ENCODE measurements at regions not wholly inside any gene's neighbourhood (a gene's known extent, or its start where the extent isn't known, plus 50 kb on each side); places are given as distances from the start of the nearest gene placed in this dataset.
"Not testable (repeated sequence)": the region's sequence is repeated elsewhere in the genome, so short reads cannot be mapped to it uniquely, and the experiment has no call there.

DNA sequence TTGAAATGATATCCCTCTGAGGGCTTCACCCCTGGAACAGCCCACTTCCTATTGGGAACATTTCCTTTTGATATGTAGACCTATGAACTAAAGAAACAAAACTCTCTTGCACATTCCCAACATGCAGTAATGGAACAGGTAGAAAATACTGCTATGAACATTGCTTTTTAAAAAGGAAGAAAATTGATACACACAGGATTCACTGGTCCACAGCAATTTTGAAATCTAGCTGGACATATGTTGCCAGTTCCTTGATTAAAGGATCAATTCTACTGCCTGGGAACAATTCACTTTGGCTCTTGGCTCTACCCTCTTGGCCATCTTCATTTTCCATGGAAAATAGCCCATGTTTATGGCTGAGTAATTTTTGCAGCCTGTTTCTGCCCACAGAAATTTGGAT is 74.9 kb upstream of the ZNF280D start:
- no peak for DNase-seq

DNA sequence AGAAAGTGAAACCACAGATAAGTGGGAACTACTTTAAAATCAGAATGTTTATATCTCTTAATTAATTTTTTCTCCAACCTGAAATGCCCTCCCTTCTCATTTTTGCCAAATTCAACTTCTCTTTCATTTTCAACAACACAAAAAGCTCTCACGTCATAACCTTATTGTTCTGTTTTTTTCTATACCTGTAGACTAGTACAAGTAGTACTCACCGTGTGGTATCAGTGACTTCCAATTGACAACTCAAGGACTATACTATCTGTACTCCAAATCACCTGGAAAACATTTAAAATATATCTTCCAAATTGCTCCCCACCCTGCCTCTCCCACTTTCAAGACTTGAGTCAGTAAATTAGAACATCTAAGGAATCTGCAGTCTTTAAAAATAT is 72.8 kb upstream of the ZNF280D start:
- no peak for DNase-seq

DNA sequence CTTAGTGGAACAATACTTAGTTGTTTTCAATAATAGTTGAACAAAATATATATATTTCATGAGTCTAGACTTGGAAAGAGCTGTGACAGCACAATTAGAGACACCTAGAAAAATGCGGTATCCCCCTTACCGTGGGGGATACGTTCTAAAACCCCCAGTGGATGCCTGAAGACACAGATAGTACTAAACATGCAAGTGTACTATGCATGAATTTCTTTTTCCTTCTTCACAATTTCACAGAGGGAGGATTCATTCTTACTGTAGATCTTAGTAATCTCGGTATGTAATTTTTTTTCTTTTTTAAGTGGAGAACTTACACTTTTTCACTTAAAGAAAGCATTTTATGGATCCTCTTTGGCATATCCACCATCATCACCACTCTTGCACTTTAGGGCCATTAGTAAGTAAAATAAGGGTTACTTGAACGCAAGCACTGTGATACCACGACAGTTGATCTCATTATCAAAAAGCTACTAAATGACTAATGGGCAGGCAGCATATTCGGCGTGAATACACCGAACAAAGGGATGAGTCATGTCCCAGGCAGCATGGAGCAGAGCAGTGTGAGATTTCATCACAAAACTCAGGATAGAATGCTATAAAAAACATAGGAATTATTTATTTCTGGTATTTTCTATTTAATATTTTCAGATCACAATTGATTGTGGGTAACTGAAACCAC is 72.3 kb upstream of the ZNF280D start:
- DNase-seq = no peak

DNA sequence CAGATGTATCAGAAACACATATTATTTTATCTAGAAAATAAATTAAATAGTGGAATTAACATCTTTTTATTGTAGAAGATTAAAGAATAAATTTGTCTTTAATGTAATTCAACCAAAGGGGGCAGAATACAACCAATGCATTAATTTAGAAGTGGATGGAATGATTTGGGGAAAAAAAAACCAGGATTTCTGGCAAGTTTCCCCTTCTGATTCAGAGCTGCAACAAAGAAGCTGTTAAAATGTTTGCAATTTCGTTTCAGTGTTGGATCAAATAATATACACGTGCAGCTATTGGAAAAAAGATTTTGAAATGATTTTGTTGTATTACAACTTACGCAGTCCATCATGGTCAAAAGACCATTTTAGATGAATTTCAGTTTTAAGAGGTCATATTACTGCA is 71.6 kb upstream of the ZNF280D start:
- no peak for DNase-seq

DNA sequence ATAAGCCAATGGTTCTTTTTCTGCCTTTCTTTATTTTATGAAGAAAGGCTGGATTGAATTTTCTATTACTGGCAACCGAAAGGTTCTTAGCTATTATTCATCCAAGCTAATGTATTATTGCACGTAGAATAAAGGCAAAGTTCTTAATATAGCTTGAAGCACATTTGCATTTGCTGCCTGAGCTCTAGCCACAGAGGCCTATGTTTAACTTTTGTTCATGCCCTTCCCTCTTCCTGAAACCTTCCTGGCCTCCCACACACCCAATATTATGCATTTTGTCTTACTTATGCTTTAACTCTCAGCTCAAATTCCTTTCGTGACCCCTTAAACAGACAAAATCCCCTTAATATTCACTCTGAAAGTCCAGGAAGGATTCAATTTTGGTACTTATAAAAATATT is 71.0 kb upstream of the ZNF280D start:
- no peak for DNase-seq

DNA sequence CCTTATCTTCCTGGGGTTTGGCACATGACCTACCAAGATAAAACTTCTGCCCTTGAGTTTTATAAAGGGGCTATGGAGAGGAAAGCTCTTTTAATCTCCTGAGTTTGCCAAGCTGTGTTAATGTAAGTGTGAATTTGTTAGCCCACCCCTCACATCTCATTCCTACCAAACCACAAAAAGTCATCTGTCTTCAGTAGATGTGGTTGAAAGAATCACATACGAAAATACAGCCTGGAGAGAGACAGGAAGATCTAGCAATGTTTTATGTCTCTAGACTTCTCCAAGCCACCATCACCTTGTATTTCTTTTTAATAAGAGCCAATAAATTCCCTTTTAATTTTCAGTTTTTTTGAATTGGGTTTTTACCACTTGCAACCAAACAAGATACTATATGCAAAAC is 68.9 kb upstream of the ZNF280D start:
- DNase-seq = no peak

DNA sequence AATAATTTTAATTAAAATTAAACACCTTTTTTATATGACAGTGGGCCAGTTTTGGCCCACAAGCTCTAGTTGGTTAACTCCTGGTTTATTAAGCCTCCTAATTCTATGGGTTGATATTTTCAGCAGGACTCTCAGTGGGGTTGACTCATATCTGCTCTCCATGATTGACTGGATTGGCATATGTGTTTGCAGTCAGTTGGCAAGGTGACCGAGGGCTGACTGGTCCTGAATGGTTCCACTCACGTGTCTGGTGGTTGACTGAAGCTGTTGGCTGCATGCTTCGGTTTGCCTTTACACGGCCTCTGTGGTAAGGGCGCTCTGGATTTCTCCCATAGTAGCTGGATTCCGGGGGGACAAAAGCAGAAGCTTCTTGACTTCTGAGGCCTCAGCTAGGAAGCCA is 65.3 kb upstream of the ZNF280D start:
- DNase-seq = no peak

DNA sequence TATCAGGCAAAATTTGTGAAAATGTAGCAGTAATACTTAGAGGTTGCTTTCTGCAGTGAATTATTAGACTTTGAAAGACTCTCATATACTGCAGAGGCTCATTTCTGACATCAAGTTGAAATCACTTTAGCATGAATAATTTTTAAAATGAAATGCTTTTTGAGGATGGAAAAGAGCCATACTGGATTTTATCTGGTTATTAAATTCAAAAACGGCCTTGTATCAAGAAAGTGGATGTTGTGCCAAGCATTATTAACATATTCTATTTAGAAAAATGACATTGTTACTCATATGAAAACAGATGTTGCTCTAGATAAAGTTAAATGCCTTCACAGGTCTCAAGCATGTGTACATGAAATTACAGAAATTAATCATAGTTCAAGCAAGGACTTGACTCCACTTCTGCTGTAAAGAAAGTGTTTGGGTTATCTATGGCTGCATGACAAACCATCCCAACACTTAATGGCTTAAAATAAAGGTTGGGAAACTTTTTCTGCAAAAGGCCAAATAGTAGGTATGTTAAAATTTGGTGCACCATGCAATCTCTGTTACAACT is 64.5 kb upstream of the ZNF280D start:
- no peak for DNase-seq

DNA sequence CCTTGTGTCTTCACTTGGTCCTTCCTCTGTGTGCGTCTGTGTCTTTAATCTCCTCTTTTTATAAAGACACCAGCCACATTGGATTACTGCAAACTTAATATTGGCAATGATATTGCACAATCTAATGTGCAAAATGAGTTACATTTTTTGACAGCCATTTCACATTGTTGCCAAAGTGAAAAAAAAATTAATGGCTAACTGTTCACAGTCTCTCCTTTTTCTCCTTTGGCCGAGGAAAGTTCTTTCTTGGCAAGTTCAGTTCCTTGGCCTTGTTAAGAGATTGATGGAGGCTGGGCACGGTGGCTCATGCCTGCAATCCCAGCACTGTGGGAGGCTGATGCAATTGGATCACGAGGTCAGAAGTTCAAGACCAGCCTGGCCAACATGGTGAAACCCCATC is 62.2 kb upstream of the ZNF280D start:
- no peak for DNase-seq

DNA sequence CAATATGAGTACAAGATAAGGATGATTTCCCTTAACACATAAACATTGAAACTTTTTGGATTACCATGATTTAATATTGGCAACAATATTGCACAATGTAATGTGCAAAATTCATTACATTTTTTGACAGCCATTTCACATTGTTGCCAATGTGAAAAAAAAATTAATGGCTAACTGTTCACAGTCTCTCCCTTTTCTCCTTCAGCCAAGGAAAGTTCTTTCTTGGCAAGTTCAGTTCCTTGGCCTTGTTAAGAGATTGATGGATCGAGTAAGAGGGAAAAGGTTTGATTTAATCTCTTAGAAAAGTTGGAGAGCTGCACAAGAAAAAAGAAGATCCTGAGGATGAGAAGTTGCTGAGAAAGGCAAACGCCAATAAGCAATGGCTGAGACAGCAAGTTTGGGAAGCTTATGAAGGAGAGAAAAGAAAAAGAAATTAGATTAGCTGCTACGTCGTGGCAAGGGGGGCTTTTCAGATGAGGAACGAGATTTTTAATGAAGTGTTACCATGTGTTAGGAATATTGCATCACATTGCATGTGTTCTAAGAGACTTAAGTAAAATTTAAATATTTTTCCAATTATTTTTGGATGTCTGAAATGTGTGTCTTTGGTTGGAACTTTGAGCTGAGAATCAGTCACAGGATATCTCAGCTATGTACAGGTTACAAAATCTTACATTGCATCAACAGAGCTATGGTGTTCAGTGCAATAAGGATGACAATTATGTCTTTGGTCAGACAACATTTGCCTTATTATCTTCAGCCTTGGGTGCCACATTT is 61.4 kb upstream of the ZNF280D start:
- no peak for DNase-seq

DNA sequence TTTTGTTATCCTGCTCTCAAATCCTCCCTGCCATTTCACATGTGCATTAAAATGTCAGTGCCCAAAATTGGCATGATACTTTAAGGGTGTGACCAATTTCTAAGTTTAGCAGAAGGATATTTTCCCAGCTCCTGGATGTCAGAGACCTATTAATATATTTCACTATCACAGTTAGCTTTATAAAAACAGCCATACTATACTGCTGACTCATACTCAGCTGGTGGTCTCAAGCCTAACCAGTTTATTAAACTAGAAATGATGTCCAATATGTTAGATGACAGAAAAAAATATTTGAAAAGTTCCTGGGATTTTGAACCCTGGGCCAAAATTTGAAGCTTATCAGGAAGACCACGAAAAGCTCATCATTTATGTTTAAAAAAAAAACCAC is 60.9 kb upstream of the ZNF280D start:
- DNase-seq = no peak

DNA sequence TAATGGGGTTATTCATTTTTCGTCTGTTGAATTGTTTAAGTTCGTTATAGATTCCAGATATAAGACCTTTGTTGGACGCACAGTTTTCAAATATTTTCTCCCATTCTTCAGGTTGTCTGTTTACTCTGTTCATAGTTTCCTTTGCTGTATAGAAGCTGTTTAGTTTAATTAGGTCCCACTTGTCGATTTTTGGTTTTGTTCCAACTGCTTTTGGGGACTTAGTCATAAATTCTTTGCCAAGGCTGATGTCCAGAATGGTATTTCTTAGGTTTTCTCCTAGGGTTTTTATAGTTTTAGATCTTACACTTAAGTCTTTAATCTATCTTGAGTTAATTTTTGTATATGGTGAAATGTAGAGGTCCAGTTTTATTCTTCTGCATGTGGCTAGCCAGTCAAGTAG is 58.9 kb upstream of the ZNF280D start:
- no peak for DNase-seq

DNA sequence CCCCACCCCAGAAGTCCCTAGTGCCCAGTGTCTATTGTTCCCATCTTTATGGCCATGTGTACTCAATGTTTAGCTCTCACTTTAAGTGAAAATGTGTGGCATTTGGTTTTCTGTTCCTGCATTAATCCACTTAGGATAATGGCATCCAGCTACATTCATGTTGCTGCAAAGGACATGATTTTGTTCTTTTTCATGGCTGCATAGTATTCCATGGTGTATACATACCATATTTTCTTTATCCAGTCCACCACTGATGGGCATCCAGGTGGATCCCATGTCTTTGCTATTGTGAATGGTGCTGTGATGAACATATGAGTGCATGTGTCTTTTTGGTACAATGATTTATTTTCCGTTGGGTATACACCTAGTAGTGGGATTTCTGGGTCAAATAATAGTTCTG is 58.2 kb upstream of the ZNF280D start:
- not testable (repeated sequence) for DNase-seq

DNA sequence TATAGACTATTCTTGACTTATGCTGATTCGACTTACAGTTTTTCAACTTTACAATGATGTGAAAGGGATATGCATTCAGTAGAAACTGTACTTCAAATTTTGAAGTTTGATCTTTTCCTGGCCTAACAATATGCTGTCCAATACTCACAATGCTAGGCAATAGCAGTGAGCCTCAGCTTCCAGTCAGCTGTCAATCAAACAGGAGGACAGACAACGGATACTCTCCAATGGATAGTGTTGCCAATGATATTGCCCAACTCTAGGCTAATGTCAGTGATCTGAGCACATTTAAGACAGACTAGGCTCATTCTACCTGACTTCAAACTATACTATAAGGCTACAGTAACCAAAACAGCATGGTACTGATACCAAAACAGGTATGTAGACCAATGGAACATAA is 55.0 kb upstream of the ZNF280D start:
- no peak for DNase-seq

DNA sequence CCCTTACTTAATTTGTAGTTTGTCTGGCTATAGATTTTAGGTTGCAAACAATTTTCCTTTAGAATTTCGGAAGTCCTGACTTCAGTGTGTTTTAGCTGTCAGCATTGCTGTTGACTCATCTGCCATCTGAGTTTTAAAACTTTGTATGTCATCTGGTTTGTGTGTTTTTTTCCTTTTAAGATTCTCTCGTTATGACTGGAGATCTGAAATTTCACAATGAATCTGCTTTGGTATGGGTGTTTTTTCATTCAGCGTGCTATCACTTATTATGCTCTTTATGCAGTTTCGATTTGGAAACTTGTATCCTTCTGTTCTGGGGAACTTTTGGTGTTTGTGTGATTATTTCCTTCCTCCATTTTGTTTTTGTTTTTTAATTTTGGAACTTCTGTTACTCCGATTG is 53.7 kb upstream of the ZNF280D start:
- DNase-seq = no peak

DNA sequence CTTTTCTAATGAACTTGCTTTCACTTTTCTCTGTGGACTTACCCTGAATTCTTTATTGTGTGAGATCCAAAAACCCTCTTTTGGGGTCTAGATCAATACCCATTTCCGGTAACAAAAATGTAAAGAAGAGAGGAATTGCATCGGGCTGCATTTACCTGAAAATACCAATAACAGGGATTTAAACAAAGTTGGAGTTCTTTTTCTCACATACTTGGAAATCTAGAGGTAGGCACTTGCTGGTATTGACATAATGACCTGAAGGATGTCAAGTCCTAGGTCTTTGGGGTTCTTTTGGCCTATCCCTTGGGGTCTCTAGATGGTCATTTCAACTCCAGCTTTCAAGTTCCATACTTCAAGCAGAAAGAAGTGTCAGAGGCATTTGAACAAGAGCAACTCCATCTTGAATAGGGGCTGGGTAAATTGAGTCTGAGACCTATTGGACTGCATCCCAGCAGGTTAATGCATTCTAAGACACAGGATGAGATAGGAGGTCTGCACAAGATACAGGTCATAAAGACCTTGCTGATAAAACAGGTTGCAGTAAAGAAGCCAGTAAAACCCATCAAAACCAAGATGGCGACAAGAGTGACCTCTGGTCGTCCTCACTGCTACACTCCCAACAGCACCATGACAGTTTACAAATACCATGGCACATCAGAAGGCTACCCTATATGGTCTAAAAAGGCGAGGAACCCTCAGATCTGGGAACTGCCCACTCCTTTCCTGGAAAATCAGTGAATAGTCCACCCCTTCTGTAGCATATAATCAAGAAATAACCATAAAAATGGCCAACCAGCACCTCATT is 50.8 kb upstream of the ZNF280D start:
- no peak for DNase-seq

DNA sequence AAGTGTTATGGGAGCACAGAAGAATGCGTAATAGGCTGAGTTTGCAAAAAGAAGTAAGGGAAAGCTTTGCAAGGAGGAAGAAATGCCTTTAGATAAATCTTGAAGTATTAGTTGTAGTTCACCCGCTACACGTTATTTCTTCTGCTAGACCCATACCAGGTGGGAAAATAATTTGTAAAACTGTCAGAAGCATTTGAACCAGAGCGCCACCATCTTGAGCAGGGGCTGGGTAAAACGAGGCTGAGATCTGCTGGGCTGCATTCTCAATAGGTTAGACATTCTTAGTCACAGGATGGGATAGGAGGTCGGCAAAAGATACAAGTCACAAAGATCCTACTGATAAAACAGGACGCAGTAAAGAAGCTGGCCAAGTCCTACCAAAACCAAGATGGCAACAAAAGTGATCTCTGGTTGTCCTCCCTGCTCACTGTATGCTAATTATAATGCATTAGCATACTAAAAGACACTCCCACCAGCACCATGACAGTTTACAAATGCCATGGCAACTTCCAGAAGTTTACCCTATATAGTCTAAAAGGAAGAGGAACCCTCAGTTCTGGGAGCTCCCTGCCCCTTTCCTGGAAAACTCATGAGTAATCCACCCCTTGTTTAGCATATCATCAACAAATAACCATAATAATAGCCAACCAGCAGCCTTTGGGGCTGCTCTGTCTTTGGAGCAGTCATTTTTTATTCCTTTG is 50.0 kb upstream of the ZNF280D start:
- no peak for DNase-seq
